Neural cell (in vitro differentiated cells): ENCODE measurements at regions not wholly inside any gene's neighbourhood (a gene's known extent, or its start where the extent isn't known, plus 50 kb on each side); places are given as distances from the start of the nearest gene placed in this dataset.

Source experiments
- H2AFZ ChIP-seq: fragments of 200-600, 300-800 bp; sonication (generic), shearing (Covaris generic); 2 replicates; pipeline ENCODE4 v1.6.0; 2014; ENCODE audit warnings: low read depth, mild to moderate bottlenecking, antibody characterized with exemption, low read length, moderate library complexity
- H3F3A ChIP-seq: fragments of 200-600 bp; shearing (Covaris generic); 2 replicates; pipeline ENCODE4 v1.6.1; 2016; ENCODE audit warnings: mild to moderate bottlenecking, moderate library complexity, mixed read lengths, antibody characterized with exemption, low read length; ENCODE audit not compliant: insufficient read depth, poor library complexity, severe bottlenecking
- H3K27ac ChIP-seq: fragments of 200-600, 300-800 bp; sonication (generic), shearing (Covaris generic); 2 replicates; pipeline ENCODE4 v1.5.1; 2014; ENCODE audit warnings: mild to moderate bottlenecking, low read length, moderate library complexity
- H3K27me3 ChIP-seq: fragments of 300-800, 200-600 bp; sonication (generic), shearing (Covaris generic); 2 replicates; pipeline ENCODE4 v1.6.0; 2014; ENCODE audit warnings: mild to moderate bottlenecking, low read depth, low read length, moderate library complexity; ENCODE audit not compliant: insufficient read depth
- H3K36me3 ChIP-seq: fragments of 300-800, 200-600 bp; sonication (generic), shearing (Covaris generic); 2 replicates; pipeline ENCODE4 v1.5.1; 2014; ENCODE audit warnings: mild to moderate bottlenecking, antibody characterized with exemption, low read length, moderate library complexity; ENCODE audit not compliant: insufficient read depth
- H3K4me2 ChIP-seq: fragments of 300-800, 200-600 bp; sonication (generic), shearing (Covaris generic); 2 replicates; pipeline ENCODE4 v1.6.0; 2014; ENCODE audit warnings: mild to moderate bottlenecking, low read length
- H3K4me3 ChIP-seq: fragments of 300-800, 200-600 bp; sonication (generic), shearing (Covaris generic); 2 replicates; pipeline ENCODE4 v1.5.1; 2014; ENCODE audit warnings: mild to moderate bottlenecking, low read length, moderate library complexity
- H3K79me2 ChIP-seq: fragments of 200-600 bp; shearing (Covaris generic); replicated peaks from 2 replicates; pipeline ENCODE4 v1.6.0; 2014; ENCODE audit warnings: mild to moderate bottlenecking, low read length, moderate library complexity; ENCODE audit not compliant: insufficient read depth
- H3K9ac ChIP-seq: fragments of 300-800, 200-600 bp; sonication (generic), shearing (Covaris generic); 2 replicates; pipeline ENCODE4 v1.6.1; 2016; ENCODE audit warnings: mild to moderate bottlenecking, low read length, mixed read lengths
- H3K9me2 ChIP-seq: fragments of 200-600 bp; shearing (Covaris generic); 2 replicates; pipeline ENCODE4 v1.6.1; 2016; ENCODE audit warnings: mild to moderate bottlenecking, low read length, mixed read lengths; ENCODE audit not compliant: insufficient read depth
- H3K9me3 ChIP-seq: fragments of 200-600, 300-800 bp; sonication (generic), shearing (Covaris generic); 2 replicates; pipeline ENCODE4 v1.6.1; 2016; ENCODE audit warnings: mild to moderate bottlenecking, mixed run types, low read length, moderate library complexity, mixed read lengths
- H4K20me1 ChIP-seq: fragments of 200-600 bp; shearing (Covaris generic); 2 replicates; pipeline ENCODE4 v1.6.1; 2016; ENCODE audit warnings: mild to moderate bottlenecking, mixed run types; ENCODE audit not compliant: insufficient read depth
- EP300 ChIP-seq: fragments of 450-650 bp; conservative IDR thresholded peaks from 2 replicates; pipeline ENCODE4 v1.6.1; 2014; ENCODE audit warnings: antibody characterized with exemption, mild to moderate bottlenecking, moderate library complexity; ENCODE audit not compliant: poor library complexity, severe bottlenecking
- MXI1 ChIP-seq: fragments of 450-650 bp; conservative IDR thresholded peaks from 2 replicates; pipeline ENCODE4 v1.6.1; 2014; ENCODE audit warnings: antibody characterized with exemption, mild to moderate bottlenecking; ENCODE audit not compliant: poor library complexity, severe bottlenecking
- RAD21 ChIP-seq: fragments of 450-650 bp; conservative IDR thresholded peaks from 2 replicates; pipeline ENCODE4 v1.6.1; 2014; ENCODE audit warnings: antibody characterized with exemption, mild to moderate bottlenecking, moderate library complexity
- SMC3 ChIP-seq: fragments of 450-650 bp; conservative IDR thresholded peaks from 2 replicates; pipeline ENCODE4 v1.6.1; 2014; ENCODE audit warnings: antibody characterized with exemption, mild to moderate bottlenecking, moderate library complexity; ENCODE audit not compliant: poor library complexity
- TAF1 ChIP-seq: IDR thresholded peaks from 2 replicates; pipeline ENCODE4 v1.6.1; 2012; ENCODE audit warnings: low read depth
- TF ChIP-seq, protein P1 (sequence below): IDR thresholded peaks from 2 replicates; pipeline ENCODE4 v1.6.1; 2012; ENCODE audit warnings: borderline replicate concordance

DNA sequence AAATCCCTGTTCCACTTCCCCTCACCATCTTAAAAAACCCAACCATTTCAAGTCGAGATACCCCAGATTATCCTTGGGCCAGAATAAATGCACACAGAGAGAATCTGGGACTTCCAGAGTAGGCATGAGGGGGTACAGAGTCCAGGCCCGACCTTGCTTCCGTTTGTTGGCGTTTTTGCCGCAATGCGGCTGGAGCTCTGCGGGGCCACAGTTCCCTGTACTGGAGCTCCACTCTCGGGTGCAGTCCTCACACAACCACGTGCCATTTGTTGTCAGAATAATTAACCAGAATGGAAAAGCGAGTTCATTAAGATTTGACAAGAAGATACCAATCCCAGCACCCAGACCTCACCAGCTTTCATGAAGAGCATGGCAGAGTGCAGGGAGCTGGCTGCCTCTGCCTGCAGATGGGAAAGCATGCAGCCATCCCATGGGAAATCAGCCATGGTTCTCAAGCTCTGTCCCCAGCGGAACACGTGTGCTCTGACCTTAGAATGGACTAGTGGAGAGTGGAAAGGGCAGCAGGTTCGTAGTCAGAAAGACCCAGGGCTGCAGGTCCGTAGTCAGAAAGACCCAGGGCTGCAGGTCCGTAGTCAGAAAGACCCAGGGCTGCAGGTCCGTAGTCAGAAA is 472.8 kb downstream of the EIPR1 start:
- H2AFZ ChIP-seq: no peak overlapping the region
- TF ChIP-seq SMC3: no peak
- TF ChIP-seq RAD21: no peak
- TF ChIP-seq, protein P1, sequence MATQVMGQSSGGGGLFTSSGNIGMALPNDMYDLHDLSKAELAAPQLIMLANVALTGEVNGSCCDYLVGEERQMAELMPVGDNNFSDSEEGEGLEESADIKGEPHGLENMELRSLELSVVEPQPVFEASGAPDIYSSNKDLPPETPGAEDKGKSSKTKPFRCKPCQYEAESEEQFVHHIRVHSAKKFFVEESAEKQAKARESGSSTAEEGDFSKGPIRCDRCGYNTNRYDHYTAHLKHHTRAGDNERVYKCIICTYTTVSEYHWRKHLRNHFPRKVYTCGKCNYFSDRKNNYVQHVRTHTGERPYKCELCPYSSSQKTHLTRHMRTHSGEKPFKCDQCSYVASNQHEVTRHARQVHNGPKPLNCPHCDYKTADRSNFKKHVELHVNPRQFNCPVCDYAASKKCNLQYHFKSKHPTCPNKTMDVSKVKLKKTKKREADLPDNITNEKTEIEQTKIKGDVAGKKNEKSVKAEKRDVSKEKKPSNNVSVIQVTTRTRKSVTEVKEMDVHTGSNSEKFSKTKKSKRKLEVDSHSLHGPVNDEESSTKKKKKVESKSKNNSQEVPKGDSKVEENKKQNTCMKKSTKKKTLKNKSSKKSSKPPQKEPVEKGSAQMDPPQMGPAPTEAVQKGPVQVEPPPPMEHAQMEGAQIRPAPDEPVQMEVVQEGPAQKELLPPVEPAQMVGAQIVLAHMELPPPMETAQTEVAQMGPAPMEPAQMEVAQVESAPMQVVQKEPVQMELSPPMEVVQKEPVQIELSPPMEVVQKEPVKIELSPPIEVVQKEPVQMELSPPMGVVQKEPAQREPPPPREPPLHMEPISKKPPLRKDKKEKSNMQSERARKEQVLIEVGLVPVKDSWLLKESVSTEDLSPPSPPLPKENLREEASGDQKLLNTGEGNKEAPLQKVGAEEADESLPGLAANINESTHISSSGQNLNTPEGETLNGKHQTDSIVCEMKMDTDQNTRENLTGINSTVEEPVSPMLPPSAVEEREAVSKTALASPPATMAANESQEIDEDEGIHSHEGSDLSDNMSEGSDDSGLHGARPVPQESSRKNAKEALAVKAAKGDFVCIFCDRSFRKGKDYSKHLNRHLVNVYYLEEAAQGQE: no peak
- no peak for TF ChIP-seq TAF1
- TF ChIP-seq MXI1: no peak
- H3K4me2 ChIP-seq: no peak overlapping the region
- H3K27ac ChIP-seq: no peak overlapping the region
- no peak overlapping the region for H3K9ac ChIP-seq
- no peaks in the 10 kb centered on the region for H3F3A ChIP-seq
- H3K79me2 ChIP-seq: no peaks in the 10 kb centered on the region
- no peaks in the 10 kb centered on the region for H4K20me1 ChIP-seq
- no peak overlapping the region for H3K4me3 ChIP-seq
- no peaks in the 10 kb centered on the region for H3K9me2 ChIP-seq
- H3K9me3 ChIP-seq: no peaks in the 10 kb centered on the region
- H3K27me3 ChIP-seq: no peaks in the 10 kb centered on the region
- H3K36me3 ChIP-seq: no peaks in the 10 kb centered on the region

GRCh38 chr2:2902547-2903281 is 474.9 kb downstream of the EIPR1 start:
- TF ChIP-seq TAF1: no peak
- peak; percentile 37 for TF ChIP-seq RAD21
- TF ChIP-seq, protein P1: no peak
- TF ChIP-seq EP300: no peak
- Histone ChIP-seq H3F3A (no peaks in the 10 kb centered on the region), H4K20me1 (no peaks in the 10 kb centered on the region), H3K36me3 (no peaks in the 10 kb centered on the region), H3K4me2 (no peak overlapping the region), H3K79me2 (no peaks in the 10 kb centered on the region), H3K9me2 (no peaks in the 10 kb centered on the region), H3K27ac (no peak overlapping the region), H3K9me3 (no peaks in the 10 kb centered on the region), H3K27me3 (no peaks in the 10 kb centered on the region), H2AFZ (no peak overlapping the region), H3K4me3 (no peak overlapping the region), H3K9ac (no peak overlapping the region)
